SU-DHL-6 (cell line): ENCODE measurements at regions not wholly inside any gene's neighbourhood (a gene's known extent, or its start where the extent isn't known, plus 50 kb on each side); places are given as distances from the start of the nearest gene placed in this dataset.

Experiments used
- H2AFZ ChIP-seq: fragments of 200-600 bp; sonication (generic); 2 replicates; pipeline ENCODE4 v1.6.1; 2014; ENCODE audit warnings: low read depth, mild to moderate bottlenecking, moderate library complexity, mixed read lengths, antibody characterized with exemption, low read length; ENCODE audit not compliant: severe bottlenecking
- H3F3A ChIP-seq: fragments of 200-600 bp; shearing (Covaris generic); 2 replicates; pipeline ENCODE4 v1.6.0; 2016; ENCODE audit warnings: antibody characterized with exemption, mild to moderate bottlenecking; ENCODE audit not compliant: insufficient read depth
- H3K27ac ChIP-seq: fragments of 200-600 bp; sonication (generic); 2 replicates; pipeline ENCODE4 v1.5.1; 2016; ENCODE audit warnings: low read depth, mild to moderate bottlenecking, low read length, moderate library complexity, mixed read lengths
- H3K27me3 ChIP-seq: fragments of 200-600 bp; sonication (generic), shearing (Covaris generic); 2 replicates; pipeline ENCODE4 v1.6.0; 2014; ENCODE audit warnings: mild to moderate bottlenecking, low read length
- H3K36me3 ChIP-seq: fragments of 200-600 bp; sonication (generic); 2 replicates; pipeline ENCODE4 v1.6.1; 2014; ENCODE audit warnings: mild to moderate bottlenecking, low read length, mixed read lengths
- H3K4me2 ChIP-seq: fragments of 300-600, 200-600 bp; shearing (Covaris generic), sonication (generic); 2 replicates; pipeline ENCODE4 v1.6.0; 2014; ENCODE audit warnings: low read length, low read depth, mild to moderate bottlenecking; ENCODE audit not compliant: poor library complexity, severe bottlenecking
- H3K4me3 ChIP-seq: fragments of 200-600 bp; sonication (generic); 2 replicates; pipeline ENCODE4 v1.5.1; 2014; ENCODE audit warnings: antibody characterized with exemption, low read length, mild to moderate bottlenecking, mixed read lengths; ENCODE audit not compliant: insufficient read depth, poor library complexity, severe bottlenecking
- H3K79me2 ChIP-seq: fragments of 200-600 bp; sonication (generic); 2 replicates; pipeline ENCODE4 v1.6.1; 2014; ENCODE audit warnings: mild to moderate bottlenecking, low read length, moderate library complexity; ENCODE audit not compliant: insufficient read depth
- H3K9ac ChIP-seq: fragments of 200-600 bp; sonication (generic); 2 replicates; pipeline ENCODE4 v1.7.0; 2014; ENCODE audit warnings: mild to moderate bottlenecking, low read length
- H3K9me2 ChIP-seq: fragments of 200-600 bp; sonication (generic); replicated peaks from 2 replicates; pipeline ENCODE4 v1.6.1; 2014; ENCODE audit warnings: low read length; ENCODE audit not compliant: insufficient read depth
- H3K9me3 ChIP-seq: fragments of 200-600 bp; sonication (generic); 2 replicates; pipeline ENCODE4 v1.6.1; 2014; ENCODE audit warnings: low read length, mixed read lengths; ENCODE audit not compliant: insufficient read depth
- H4K20me1 ChIP-seq: fragments of 200-600 bp; sonication (generic); 2 replicates; pipeline ENCODE4 v1.6.1; 2014; ENCODE audit warnings: low read depth, mild to moderate bottlenecking, antibody characterized with exemption, low read length, moderate library complexity, mixed read lengths
- EZH2phosphoT487 ChIP-seq: fragments of 200-600 bp; sonication (generic), shearing (Covaris generic); conservative IDR thresholded peaks from 2 replicates; pipeline ENCODE4 v1.6.1; 2018; ENCODE audit warnings: mild to moderate bottlenecking, antibody characterized with exemption, low read length, moderate library complexity, mixed read lengths
- TF ChIP-seq, protein P1 (sequence below): fragments of 200-600 bp; sonication (generic); IDR thresholded peaks from one replicate; pipeline ENCODE4 v1.5.1; 2017; ENCODE audit warnings: antibody characterized with exemption, mild to moderate bottlenecking, low read length, moderate library complexity; ENCODE audit not compliant: insufficient read depth, poor library complexity, severe bottlenecking

DNA sequence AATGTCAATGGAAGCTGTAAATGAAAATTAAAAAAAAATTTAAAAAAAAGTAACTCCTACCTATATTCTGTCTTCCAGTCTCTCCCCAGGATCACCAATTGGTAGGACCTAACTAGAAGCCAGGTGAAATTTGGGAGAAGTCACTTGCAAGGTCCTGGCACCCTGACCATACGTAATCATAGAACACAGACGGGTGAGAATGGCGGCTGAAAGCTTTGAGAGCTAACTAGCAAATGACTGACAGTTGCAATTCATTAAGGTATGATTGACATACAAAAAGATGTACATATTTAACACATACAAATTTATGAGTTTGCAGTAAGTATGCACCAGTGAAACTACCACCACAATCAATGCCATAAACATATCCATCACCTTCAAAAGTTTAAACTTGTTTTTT is 372.7 kb upstream of the PSMD7 start:
- Histone ChIP-seq H3F3A (no peaks in the 10 kb centered on the region), H3K27ac (no peak overlapping the region), H3K4me2 (no peak overlapping the region), H3K79me2 (no peaks in the 10 kb centered on the region), H2AFZ (no peak overlapping the region), H3K4me3 (no peak overlapping the region), H3K9me2 (no peaks in the 10 kb centered on the region), H3K9ac (no peak overlapping the region), H3K36me3 (no peaks in the 10 kb centered on the region), H3K27me3 (no peaks in the 10 kb centered on the region), H3K9me3 (no peaks in the 10 kb centered on the region), H4K20me1 (no peaks in the 10 kb centered on the region)
- TF ChIP-seq EZH2phosphoT487: no peak
- TF ChIP-seq, protein P1, sequence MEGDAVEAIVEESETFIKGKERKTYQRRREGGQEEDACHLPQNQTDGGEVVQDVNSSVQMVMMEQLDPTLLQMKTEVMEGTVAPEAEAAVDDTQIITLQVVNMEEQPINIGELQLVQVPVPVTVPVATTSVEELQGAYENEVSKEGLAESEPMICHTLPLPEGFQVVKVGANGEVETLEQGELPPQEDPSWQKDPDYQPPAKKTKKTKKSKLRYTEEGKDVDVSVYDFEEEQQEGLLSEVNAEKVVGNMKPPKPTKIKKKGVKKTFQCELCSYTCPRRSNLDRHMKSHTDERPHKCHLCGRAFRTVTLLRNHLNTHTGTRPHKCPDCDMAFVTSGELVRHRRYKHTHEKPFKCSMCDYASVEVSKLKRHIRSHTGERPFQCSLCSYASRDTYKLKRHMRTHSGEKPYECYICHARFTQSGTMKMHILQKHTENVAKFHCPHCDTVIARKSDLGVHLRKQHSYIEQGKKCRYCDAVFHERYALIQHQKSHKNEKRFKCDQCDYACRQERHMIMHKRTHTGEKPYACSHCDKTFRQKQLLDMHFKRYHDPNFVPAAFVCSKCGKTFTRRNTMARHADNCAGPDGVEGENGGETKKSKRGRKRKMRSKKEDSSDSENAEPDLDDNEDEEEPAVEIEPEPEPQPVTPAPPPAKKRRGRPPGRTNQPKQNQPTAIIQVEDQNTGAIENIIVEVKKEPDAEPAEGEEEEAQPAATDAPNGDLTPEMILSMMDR: no peak

DNA sequence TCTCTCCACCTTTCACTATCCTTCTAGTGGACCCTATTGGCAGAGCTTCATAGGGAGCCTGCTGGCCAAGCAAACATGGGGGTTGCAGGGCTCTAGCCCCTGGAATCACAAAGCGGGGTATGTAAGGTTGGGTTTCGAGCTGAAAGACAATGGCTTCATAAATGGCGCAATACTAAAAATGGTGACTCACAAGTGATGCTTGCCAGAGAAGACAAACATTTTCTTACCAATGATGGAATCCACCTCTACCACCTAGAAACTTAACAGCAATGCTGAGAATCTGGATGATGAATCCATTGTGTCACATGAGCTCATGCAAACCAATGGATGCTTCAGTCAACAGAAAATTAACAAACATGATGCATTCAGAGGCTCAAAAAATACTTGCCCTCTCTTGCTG is 375.3 kb upstream of the PSMD7 start:
- Histone ChIP-seq H4K20me1 (no peaks in the 10 kb centered on the region), H2AFZ (no peak overlapping the region), H3K9ac (no peak overlapping the region), H3K27me3 (no peaks in the 10 kb centered on the region), H3K9me3 (no peaks in the 10 kb centered on the region), H3K27ac (no peak overlapping the region), H3K36me3 (no peaks in the 10 kb centered on the region), H3K4me3 (no peak overlapping the region), H3K79me2 (no peaks in the 10 kb centered on the region), H3K9me2 (no peaks in the 10 kb centered on the region), H3F3A (no peaks in the 10 kb centered on the region), H3K4me2 (no peak overlapping the region)
- TF ChIP-seq, protein P1: no peak

DNA sequence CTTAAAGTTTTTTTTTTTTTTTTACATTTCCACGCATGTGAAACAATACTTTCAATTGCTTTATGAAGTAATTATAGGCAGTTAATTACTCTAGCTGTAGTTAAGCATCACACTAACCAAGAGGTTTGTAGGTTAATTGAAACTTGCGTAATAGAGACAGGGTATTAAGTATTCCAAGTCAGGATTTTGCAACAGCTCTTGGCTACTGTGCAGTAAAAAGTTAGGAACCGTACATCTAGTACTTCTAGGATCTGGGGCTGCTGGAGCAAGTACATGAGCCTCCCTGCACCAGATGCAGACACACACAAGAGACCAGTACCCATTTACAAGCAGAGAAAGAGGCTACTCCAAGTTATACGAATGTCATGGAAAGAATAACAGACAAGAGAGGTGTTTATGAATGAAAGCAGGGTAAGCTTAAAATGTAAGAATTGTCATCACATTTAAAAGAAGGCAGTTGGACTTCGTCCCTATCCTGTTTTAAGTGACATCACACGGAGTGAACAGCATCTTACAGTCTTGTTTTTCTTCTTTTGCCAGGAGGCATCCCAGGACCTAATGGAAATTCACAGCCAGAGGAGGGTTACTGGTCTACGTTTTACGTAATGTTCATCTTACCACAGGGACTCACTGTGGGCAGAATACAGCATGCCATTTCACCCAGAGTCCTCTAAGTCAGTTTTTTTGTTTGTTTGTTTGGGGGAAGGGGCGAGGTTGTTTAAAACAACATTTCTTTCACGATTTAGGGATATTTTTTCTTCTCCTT is 379.6 kb upstream of the PSMD7 start:
- TF ChIP-seq EZH2phosphoT487: no peak
- Histone ChIP-seq H3K27ac (no peak overlapping the region), H3K79me2 (no peaks in the 10 kb centered on the region), H3K4me3 (no peak overlapping the region), H2AFZ (no peak overlapping the region), H3K9me3 (no peaks in the 10 kb centered on the region), H3K4me2 (no peak overlapping the region), H4K20me1 (no peaks in the 10 kb centered on the region), H3K9ac (no peak overlapping the region), H3K36me3 (no peaks in the 10 kb centered on the region), H3K27me3 (0 out of 2 replicates have a peak, but pooled peaks cover 3% of the 10 kb centered on the region), H3F3A (no peaks in the 10 kb centered on the region), H3K9me2 (no peaks in the 10 kb centered on the region)

DNA sequence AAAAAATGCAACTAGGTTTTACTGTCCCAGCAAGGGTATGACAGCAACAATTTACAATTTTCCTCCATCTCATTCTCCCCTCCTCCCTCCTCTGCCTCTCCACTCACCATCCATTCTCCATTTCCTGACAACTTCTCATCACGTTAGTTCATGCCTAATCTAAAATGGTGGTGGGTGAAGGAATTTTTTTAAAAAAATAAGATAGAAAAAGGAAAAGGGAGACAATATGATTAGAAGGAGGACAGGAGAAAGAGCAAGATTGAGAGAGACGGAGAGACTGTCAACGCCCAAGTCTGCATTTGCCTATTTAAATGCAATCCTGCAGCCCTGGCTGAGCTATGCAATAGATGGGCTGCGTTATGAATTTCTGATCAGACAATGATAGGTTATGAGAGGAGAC is 380.7 kb upstream of the PSMD7 start:
- Histone ChIP-seq H3K27me3 (0 out of 2 replicates have a peak, but pooled peaks cover 3% of the 10 kb centered on the region), H2AFZ (no peak overlapping the region), H3K9me3 (no peaks in the 10 kb centered on the region), H3K27ac (no peak overlapping the region), H3K9me2 (no peaks in the 10 kb centered on the region), H3K4me2 (no peak overlapping the region), H3K4me3 (no peak overlapping the region), H3K9ac (no peak overlapping the region), H3K36me3 (no peaks in the 10 kb centered on the region), H4K20me1 (no peaks in the 10 kb centered on the region), H3F3A (no peaks in the 10 kb centered on the region), H3K79me2 (no peaks in the 10 kb centered on the region)
- TF ChIP-seq EZH2phosphoT487: no peak
- TF ChIP-seq, protein P1: no peak
